GM10248 (cell line): ENCODE measurements at regions not wholly inside any gene's neighbourhood (a gene's known extent, or its start where the extent isn't known, plus 50 kb on each side); places are given as distances from the start of the nearest gene placed in this dataset.

Experiments used
- CTCF ChIA-PET: fragments of 300-600 bp; sonication (Branson Sonifier 250); formaldehyde crosslinking; extraction: SDS; loops from one replicate; lab custom pipeline; 2021; ENCODE audit warnings: antibody characterized with exemption; lab: Yijun Ruan, JAX
- POLR2A ChIA-PET: fragments of 350-650 bp; sonication (Branson Sonifier 250); formaldehyde crosslinking; extraction: SDS; loops from one replicate; lab custom pipeline; 2020; ENCODE audit warnings: antibody characterized with exemption; lab: Yijun Ruan, JAX
- DNase-seq: peaks from one replicate; pipeline ENCODE4 v3.0.0; 2012; ENCODE audit errors: extremely low spot score
- CTCF ChIP-seq: IDR thresholded peaks from 2 replicates; pipeline ENCODE4 v1.5.1; 2012; ENCODE audit warnings: mild to moderate bottlenecking, low read depth; ENCODE audit errors: extremely low read depth, missing control alignments, control extremely low read depth

GRCh38 chr4:173801361-173801760, 271.3 kb upstream of the HAND2 start:
- ChIA-PET POLR2A (no interaction called here), CTCF (interaction anchor here (2.2 kb wide), 1 partner anchor 9 kb away, joined by 7 read pairs; no protein-coding TSS in a partner anchor)
- no peak for TF ChIP-seq CTCF
- no peak for DNase-seq

- CTCF ChIA-PET, result no interaction called here
- TF ChIP-seq CTCF, result no peak
- no peak for DNase-seq
- POLR2A ChIA-PET, result no interaction called here
Measured at GRCh38 chr4:173797296-173797695, 267.3 kb upstream of the HAND2 start.

GRCh38 chr4:173794662-173795061, 264.6 kb upstream of the HAND2 start:
- TF ChIP-seq CTCF, result no peak
- DNase-seq, result no peak
- ChIA-PET POLR2A (no interaction called here), CTCF (no interaction called here)

GRCh38 chr4:173793937-173794510, 264.0 kb upstream of the HAND2 start:
- ChIA-PET POLR2A (no interaction called here), CTCF (no interaction called here)
- DNase-seq, result no peak
- no peak for TF ChIP-seq CTCF

GRCh38 chr4:173782660-173783059, 252.6 kb upstream of the HAND2 start:
- POLR2A ChIA-PET, result no interaction called here
- DNase-seq, result no peak
- TF ChIP-seq CTCF, result no peak
- CTCF ChIA-PET, result no interaction called here

GRCh38 chr4:173777921-173778320, 247.9 kb upstream of the HAND2 start:
- CTCF ChIA-PET, result no interaction called here
- no peak for DNase-seq
- POLR2A ChIA-PET, result no interaction called here
- TF ChIP-seq CTCF, result no peak
